HuH-7.5 (cell line): ENCODE measurements at regions not wholly inside any gene's neighbourhood (a gene's known extent, or its start where the extent isn't known, plus 50 kb on each side); places are given as distances from the start of the nearest gene placed in this dataset.

ENCODE experiments used
- DNase-seq: peaks from one replicate; pipeline ENCODE4 v3.0.0; 2011; ENCODE audit warnings: low spot score

GRCh38 chr5:6003040-6003825 lies 375.1 kb downstream of the MED10 start:
- DNase-seq, result no peak

GRCh38 chr5:6000867-6001266 lies 377.5 kb downstream of the MED10 start:
- DNase-seq, result no peak

- no peak for DNase-seq
Measured at GRCh38 chr5:5995819-5996218, 382.5 kb downstream of the MED10 start.

- DNase-seq, result no peak
Measured at GRCh38 chr5:5986492-5987178, 391.7 kb downstream of the MED10 start.

- no peak for DNase-seq
Measured at GRCh38 chr5:5985332-5985731, 393.0 kb downstream of the MED10 start.

- DNase-seq, result no peak
Measured at GRCh38 chr5:5983261-5983980, 394.9 kb downstream of the MED10 start.

- DNase-seq, result no peak
Measured at GRCh38 chr5:5981562-5981961, 396.8 kb downstream of the MED10 start.

- DNase-seq, result no peak
Measured at GRCh38 chr5:5980538-5980895, 397.8 kb downstream of the MED10 start.

GRCh38 chr5:5979761-5980537 lies 398.4 kb downstream of the MED10 start:
- DNase-seq, result no peak

- DNase-seq, result no peak
Measured at GRCh38 chr5:5979377-5979760, 399.0 kb downstream of the MED10 start.

- no peak for DNase-seq
Measured at GRCh38 chr5:5978501-5979376, 399.6 kb downstream of the MED10 start.

GRCh38 chr5:5971203-5971602 lies 407.1 kb downstream of the MED10 start:
- DNase-seq, result no peak

- DNase-seq, result no peak
Measured at GRCh38 chr5:5969942-5970483, 408.3 kb downstream of the MED10 start.

- DNase-seq, result no peak
Measured at GRCh38 chr5:5968981-5969380, 409.4 kb downstream of the MED10 start.

GRCh38 chr5:5967944-5968343 lies 410.4 kb downstream of the MED10 start:
- DNase-seq, result no peak

- no peak for DNase-seq
Measured at GRCh38 chr5:5967373-5967772, 411.0 kb downstream of the MED10 start.

GRCh38 chr5:5965132-5965531 lies 413.2 kb downstream of the MED10 start:
- no peak for DNase-seq

- no peak for DNase-seq
Measured at GRCh38 chr5:5964347-5964746, 414.0 kb downstream of the MED10 start.

- DNase-seq, result no peak
Measured at GRCh38 chr5:5957737-5958136, 420.6 kb downstream of the MED10 start.

- DNase-seq, result no peak
Measured at GRCh38 chr5:5954275-5954598, 424.1 kb downstream of the MED10 start.

- DNase-seq, result no peak
Measured at GRCh38 chr5:5953584-5954274, 424.6 kb downstream of the MED10 start.
